Testis (tissue), 2 donors: ENCODE measurements at regions not wholly inside any gene's neighbourhood (a gene's known extent, or its start where the extent isn't known, plus 50 kb on each side); places are given as distances from the start of the nearest gene placed in this dataset.

Experiments used
- DNase-seq: peaks from one replicate; pipeline ENCODE4 v3.0.0-alpha.2; 2019
- H3K27ac ChIP-seq, 2 donors: fragments of 200-600 bp; sonication (generic); one replicate each; pipeline ENCODE4 v1.5.1; 2019
- H3K27me3 ChIP-seq: fragments of 200-600 bp; sonication (generic); one replicate; pipeline ENCODE4 v1.5.1; 2019
- H3K36me3 ChIP-seq: fragments of 200-600 bp; sonication (generic); one replicate; pipeline ENCODE4 v1.5.1; 2017; ENCODE audit warnings: low read depth; ENCODE audit errors: missing control alignments
- H3K4me1 ChIP-seq: fragments of 200-600 bp; sonication (generic); one replicate; pipeline ENCODE4 v1.5.1; 2019
- H3K4me3 ChIP-seq, 2 donors: fragments of 200-600 bp; sonication (generic); one replicate each; pipeline ENCODE4 v1.5.1; 2017 to 2019
- H3K9me3 ChIP-seq: fragments of 200-600 bp; sonication (generic); one replicate; pipeline ENCODE4 v1.5.1; 2017
- CTCF ChIP-seq, 3 experiments: fragments of 450-650 bp in 2 of 3; fragments of 200-600 bp in 1 of 3; sonication (generic) in 1 of 3; IDR thresholded peaks; one replicate each; pipeline ENCODE4 v1.5.1; 2016 to 2019; ENCODE audit warnings: antibody characterized with exemption in 3 of 3, mild to moderate bottlenecking in 2 of 3, moderate library complexity in 1 of 3
- POLR2A ChIP-seq: fragments of 450-650 bp; IDR thresholded peaks from one replicate; pipeline ENCODE4 v1.6.1; 2017; ENCODE audit warnings: antibody characterized with exemption, mild to moderate bottlenecking, moderate library complexity
- whole genome bisulfite sequencing, 2 donors: methylation state at CpG; one replicate each; pipeline ENCODE4 v1.1.5; 2018; 5-methylcytosine and 5-hydroxymethylcytosine counted together
- intact Hi-C: fragments of 100-400 bp; cut with DNase I; formaldehyde crosslinking; loops from one replicate; pipeline ENCODE4 v1.15.1; 2023; ENCODE audit warnings: low total_unique reads

- no peak overlapping the region for H3K27ac ChIP-seq
- H3K4me1 ChIP-seq: no peaks in the 10 kb centered on the region
- no peaks in the 10 kb centered on the region for H3K36me3 ChIP-seq
- intact Hi-C loops: no loop called here
- no peak for DNase-seq
- H3K27me3 ChIP-seq: no peaks in the 10 kb centered on the region
- TF ChIP-seq CTCF (IDR thresholded peaks at IDR 0.05) (no peak), POLR2A (no peak)
- no peak overlapping the region for H3K4me3 ChIP-seq
- 42 to 69% methylated on average over 1 of the region's 1 CpG for WGBS, 2 donors
- no peaks in the 10 kb centered on the region for H3K9me3 ChIP-seq
These were observed 189.0 kb downstream of the SEC61B start for GRCh38 chr9:99411068-99411467.

GRCh38 chr9:99411479-99412115, 189.5 kb downstream of the SEC61B start:
- H3K9me3 ChIP-seq: no peaks in the 10 kb centered on the region
- no peak overlapping the region for H3K27ac ChIP-seq
- intact Hi-C loops: no loop called here
- no peaks in the 10 kb centered on the region for H3K36me3 ChIP-seq
- H3K4me1 ChIP-seq: no peaks in the 10 kb centered on the region
- no peak for DNase-seq
- H3K27me3 ChIP-seq: no peaks in the 10 kb centered on the region
- 60 to 67% methylated on average over 8 of the region's 8 CpGs for WGBS, 2 donors
- H3K4me3 ChIP-seq: no peak overlapping the region
- TF ChIP-seq POLR2A (no peak), CTCF (IDR thresholded peaks at IDR 0.05) (no peak)

- Histone ChIP-seq H3K27me3 (no peaks in the 10 kb centered on the region), H3K4me1 (no peaks in the 10 kb centered on the region), H3K9me3 (no peaks in the 10 kb centered on the region), H3K4me3 (no peak overlapping the region), H3K27ac (no peak overlapping the region), H3K36me3 (no peaks in the 10 kb centered on the region)
- no peak for TF ChIP-seq POLR2A
- intact Hi-C loops: no loop called here
- DNase-seq: no peak
These were observed 190.5 kb downstream of the SEC61B start for GRCh38 chr9:99412606-99413005.

GRCh38 chr9:99414321-99414720, 192.2 kb downstream of the SEC61B start:
- Histone ChIP-seq H3K4me1 (no peaks in the 10 kb centered on the region), H3K27ac (no peak overlapping the region), H3K4me3 (no peak overlapping the region), H3K27me3 (no peaks in the 10 kb centered on the region), H3K9me3 (no peaks in the 10 kb centered on the region), H3K36me3 (no peaks in the 10 kb centered on the region)
- whole genome bisulfite sequencing, 2 donors: 83 to 85% methylated on average over 1 of the region's 1 CpG
- intact Hi-C loops: no loop called here
- TF ChIP-seq POLR2A (no peak), CTCF (IDR thresholded peaks at IDR 0.05) (no peak)
- DNase-seq: no peak

- Histone ChIP-seq H3K9me3 (no peaks in the 10 kb centered on the region), H3K27ac (no peak overlapping the region), H3K4me1 (no peaks in the 10 kb centered on the region), H3K36me3 (no peaks in the 10 kb centered on the region), H3K4me3 (no peak overlapping the region), H3K27me3 (no peaks in the 10 kb centered on the region)
- no peak for DNase-seq
- TF ChIP-seq CTCF (IDR thresholded peaks at IDR 0.05) (no peak), POLR2A (no peak)
- intact Hi-C loops: no loop called here
- 46 to 53% methylated on average over 4 of the region's 4 CpGs for WGBS, 2 donors
These were observed 193.5 kb downstream of the SEC61B start for GRCh38 chr9:99415606-99416005.
